Calu3 (cell line): ENCODE measurements at regions not wholly inside any gene's neighbourhood (a gene's known extent, or its start where the extent isn't known, plus 50 kb on each side); places are given as distances from the start of the nearest gene placed in this dataset.

ENCODE experiments used
- BruUV-seq: library from RNA; stranded (reverse); fragments of 400-500 nt; replicated peaks from 2 replicates; lab custom pipeline; 2021; lab: Mats Ljungman, UMichigan
- CTCF ChIA-PET: fragments of 300-600 bp; sonication (Branson Sonifier 250); formaldehyde crosslinking; loops from one replicate; lab custom pipeline; 2022; ENCODE audit warnings: antibody characterized with exemption; lab: Charles Lee
- DNase-seq: peaks from one replicate; pipeline ENCODE4 v3.0.0; 2022
- H3K27ac Mint-ChIP-seq: one replicate; pipeline ENCODE4 v1.8.0; 2022; ENCODE audit warnings: mixed read lengths; ENCODE audit not compliant: unreplicated experiment
- H3K27me3 Mint-ChIP-seq: one replicate; pipeline ENCODE4 v1.8.0; 2022; ENCODE audit warnings: mixed read lengths; ENCODE audit not compliant: unreplicated experiment
- H3K36me3 Mint-ChIP-seq: one replicate; pipeline ENCODE4 v1.8.0; 2022; ENCODE audit warnings: mild to moderate bottlenecking, moderate library complexity, mixed read lengths; ENCODE audit not compliant: insufficient read depth, unreplicated experiment
- H3K4me1 Mint-ChIP-seq: one replicate; pipeline ENCODE4 v1.8.0; 2022; ENCODE audit warnings: mild to moderate bottlenecking, low read depth, mixed read lengths; ENCODE audit not compliant: unreplicated experiment
- H3K4me3 Mint-ChIP-seq: one replicate; pipeline ENCODE4 v1.8.0; 2022; ENCODE audit warnings: mild to moderate bottlenecking, low read depth, moderate library complexity, mixed read lengths; ENCODE audit not compliant: unreplicated experiment
- H3K9me3 Mint-ChIP-seq: one replicate; pipeline ENCODE4 v1.8.0; 2022; ENCODE audit warnings: low read depth, mixed read lengths; ENCODE audit not compliant: unreplicated experiment
- intact Hi-C: fragments of 100-400 bp; cut with micrococcal nuclease; formaldehyde crosslinking; loops from one replicate; pipeline ENCODE4 v1.10.0; 2022; ENCODE audit not compliant: unreplicated experiment
- TF ChIP-seq, protein P1 (sequence below): fragments of 200-600 bp; IDR thresholded peaks from one replicate; pipeline ENCODE4 v1.8.0; 2022; ENCODE audit warnings: antibody characterized with exemption; ENCODE audit not compliant: unreplicated experiment

DNA sequence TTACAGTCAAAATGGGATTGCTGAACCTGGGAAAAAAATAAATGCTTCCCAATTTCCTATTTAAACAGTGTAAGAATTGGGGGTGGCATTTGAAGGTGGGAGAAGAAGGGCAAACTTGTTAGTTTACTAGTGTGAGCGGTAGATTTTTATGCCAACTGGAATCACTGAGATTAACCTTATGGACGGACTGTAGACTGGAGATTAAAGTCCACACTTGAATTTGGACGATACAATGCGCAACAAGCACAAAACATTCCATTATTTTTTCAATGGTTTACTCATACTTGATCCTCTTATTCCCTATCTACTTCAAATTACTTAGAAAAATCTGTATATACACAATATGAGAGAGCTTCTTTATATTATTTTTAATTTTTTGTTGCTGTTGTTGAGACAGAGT is 269.6 kb upstream of the KLF14 start:
- DNase-seq = no peak
- Mint-ChIP-seq H3K36me3 (peaks cover 13% of the 10 kb centered on the region), H3K4me1 (peaks cover 47% of the 10 kb centered on the region), H3K4me3 (no peak overlapping the region), H3K27me3 (no peaks in the 10 kb centered on the region), H3K9me3 (peaks cover 2% of the 10 kb centered on the region), H3K27ac (no peak overlapping the region)
- TF ChIP-seq, protein P1, sequence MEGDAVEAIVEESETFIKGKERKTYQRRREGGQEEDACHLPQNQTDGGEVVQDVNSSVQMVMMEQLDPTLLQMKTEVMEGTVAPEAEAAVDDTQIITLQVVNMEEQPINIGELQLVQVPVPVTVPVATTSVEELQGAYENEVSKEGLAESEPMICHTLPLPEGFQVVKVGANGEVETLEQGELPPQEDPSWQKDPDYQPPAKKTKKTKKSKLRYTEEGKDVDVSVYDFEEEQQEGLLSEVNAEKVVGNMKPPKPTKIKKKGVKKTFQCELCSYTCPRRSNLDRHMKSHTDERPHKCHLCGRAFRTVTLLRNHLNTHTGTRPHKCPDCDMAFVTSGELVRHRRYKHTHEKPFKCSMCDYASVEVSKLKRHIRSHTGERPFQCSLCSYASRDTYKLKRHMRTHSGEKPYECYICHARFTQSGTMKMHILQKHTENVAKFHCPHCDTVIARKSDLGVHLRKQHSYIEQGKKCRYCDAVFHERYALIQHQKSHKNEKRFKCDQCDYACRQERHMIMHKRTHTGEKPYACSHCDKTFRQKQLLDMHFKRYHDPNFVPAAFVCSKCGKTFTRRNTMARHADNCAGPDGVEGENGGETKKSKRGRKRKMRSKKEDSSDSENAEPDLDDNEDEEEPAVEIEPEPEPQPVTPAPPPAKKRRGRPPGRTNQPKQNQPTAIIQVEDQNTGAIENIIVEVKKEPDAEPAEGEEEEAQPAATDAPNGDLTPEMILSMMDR = no peak
- CTCF ChIA-PET = interaction anchor here (0.6 to 1.6 kb wide), 2 partner anchors 9 to 15 kb away, joined by 3 to 9 read pairs; no protein-coding TSS in a partner anchor
- BruUV-seq = no TSS peak
- intact Hi-C loops = no loop called here

DNA sequence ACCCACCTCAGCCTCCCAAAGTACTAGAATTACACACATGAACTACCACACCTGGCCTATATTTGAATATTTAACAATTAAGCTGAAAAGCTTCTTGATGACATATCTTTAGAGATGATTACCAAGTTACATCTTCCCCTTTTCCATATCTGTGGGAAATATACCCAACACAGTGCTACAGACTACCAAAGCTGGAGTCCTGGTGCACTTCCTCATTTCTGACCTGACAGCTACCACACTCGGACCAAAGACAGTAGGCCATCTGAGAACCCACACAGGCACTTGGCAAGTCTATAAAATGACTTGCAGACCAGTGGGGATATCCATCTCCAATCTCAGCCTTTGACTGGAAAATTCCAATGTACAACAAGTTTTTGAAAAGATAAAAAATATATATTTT is 270.4 kb upstream of the KLF14 start:
- TF ChIP-seq, protein P1 = no peak
- CTCF ChIA-PET = interaction anchor here (0.6 to 1.6 kb wide), 3 partner anchors 9 to 105 kb away, joined by 3 to 9 read pairs (median 4); no protein-coding TSS in a partner anchor
- peaks cover 47% of the 10 kb centered on the region for H3K4me1 Mint-ChIP-seq

DNA sequence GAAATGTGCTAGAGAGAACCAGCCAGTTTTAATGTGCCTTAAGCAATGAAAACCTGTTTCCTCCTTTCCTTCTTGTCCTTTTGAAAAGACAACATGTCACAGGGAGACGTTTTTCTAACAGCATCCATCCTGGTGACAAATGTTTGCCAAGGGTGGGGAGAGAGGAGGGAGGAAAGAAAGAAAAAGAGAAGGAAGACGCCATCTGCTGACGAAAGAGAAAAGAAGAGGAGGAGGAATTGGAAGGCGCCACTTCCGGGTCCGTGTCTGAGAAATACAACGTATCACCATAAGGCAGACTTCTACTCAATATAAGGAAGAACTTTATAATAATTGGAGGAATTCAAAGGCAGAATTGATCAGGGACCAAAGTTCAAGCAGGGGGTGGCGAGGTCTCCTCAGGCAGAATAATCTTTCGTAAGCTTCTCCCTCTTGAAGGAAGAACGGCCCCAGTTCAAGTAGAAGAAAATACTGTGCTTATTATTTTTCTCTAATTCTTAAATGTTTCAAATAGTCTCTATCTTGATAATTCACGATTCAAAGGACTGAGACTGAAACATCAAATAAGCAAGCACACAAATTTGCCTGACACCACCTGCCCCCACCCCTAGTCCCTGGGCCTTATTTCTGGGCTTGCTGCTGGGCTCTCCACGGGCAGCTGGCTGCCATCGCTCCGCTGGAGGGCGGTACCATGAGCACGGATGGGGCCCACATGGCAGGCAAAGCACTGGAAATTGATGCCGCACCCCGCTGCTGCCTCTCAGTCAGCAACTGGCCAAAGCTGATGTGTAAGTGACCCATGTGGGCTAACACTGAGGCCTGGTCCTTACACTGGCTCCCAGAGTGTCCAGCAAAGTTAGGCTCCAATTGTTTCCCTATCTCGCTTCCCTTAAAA is 273.7 kb upstream of the KLF14 start:
- Mint-ChIP-seq H3K9me3 (peaks cover 2% of the 10 kb centered on the region), H3K27ac (peak overlapping the region; percentile 87), H3K4me3 (peak overlapping the region; percentile 22), H3K36me3 (peaks cover 13% of the 10 kb centered on the region), H3K4me1 (peaks cover 75% of the 10 kb centered on the region), H3K27me3 (no peaks in the 10 kb centered on the region)
- DNase-seq = peak; percentile 79
- TSS peak; percentile 73 for BruUV-seq
- TF ChIP-seq, protein P1 = peak; percentile 28
- intact Hi-C loops = loop anchor here (1.0 to 5.0 kb wide), 3 partner anchors 25 to 109 kb away; no protein-coding TSS in a partner anchor
- CTCF ChIA-PET = interaction anchor here (0.6 to 2.6 kb wide), 8 partner anchors 9 to 111 kb away, joined by 3 to 13 read pairs (median 5); no protein-coding TSS in a partner anchor

More for the DNA sequence above, 270.4 kb upstream of the KLF14 start:
- intact Hi-C loops = no loop called here
- Mint-ChIP-seq H3K9me3 (peaks cover 2% of the 10 kb centered on the region), H3K27me3 (no peaks in the 10 kb centered on the region), H3K4me3 (no peak overlapping the region), H3K36me3 (peaks cover 8% of the 10 kb centered on the region), H3K27ac (no peak overlapping the region)
- DNase-seq = no peak
- BruUV-seq = no TSS peak

DNA sequence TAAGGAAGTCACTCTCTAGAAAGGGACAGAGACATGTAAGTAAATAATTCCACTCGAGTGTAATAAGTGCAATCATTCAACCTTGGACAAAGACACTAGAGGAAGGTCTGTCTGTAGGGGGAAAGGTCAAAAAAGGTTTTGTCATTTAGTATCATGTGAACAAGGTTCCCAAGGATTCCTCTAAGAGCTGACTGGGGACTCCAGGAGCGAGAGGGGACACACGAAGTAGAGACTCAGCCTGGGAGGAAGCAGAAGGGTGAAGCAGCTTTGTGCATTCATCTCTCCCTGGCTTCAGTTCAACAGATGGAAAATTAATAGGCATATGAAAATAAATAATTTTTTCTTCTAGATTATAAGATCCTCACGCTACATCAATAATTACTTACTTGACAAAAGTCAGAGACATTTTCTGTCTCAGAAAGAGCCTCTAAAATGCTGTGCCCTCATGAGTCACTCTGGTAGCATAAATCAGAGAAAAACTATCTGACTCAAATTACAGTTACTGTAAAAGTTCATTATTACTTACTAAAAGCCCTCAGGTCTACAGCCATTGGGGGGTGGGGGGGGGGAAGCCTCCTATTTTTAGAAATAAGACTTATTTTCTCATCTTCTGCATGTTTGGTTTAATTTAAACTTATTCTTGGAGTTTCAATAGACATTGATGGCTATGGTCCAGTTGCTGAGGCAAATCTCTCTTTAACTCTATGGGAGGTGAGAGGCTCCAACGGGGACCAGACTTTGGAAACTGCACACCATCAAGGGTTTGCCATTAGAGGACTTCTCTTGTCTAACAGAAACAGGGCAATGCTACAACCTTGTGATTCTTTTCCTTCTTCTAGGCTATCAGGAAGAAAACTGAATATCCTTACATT is 275.1 kb upstream of the KLF14 start:
- peaks cover 13% of the 10 kb centered on the region for H3K36me3 Mint-ChIP-seq
- BruUV-seq = no TSS peak
- peak overlapping the region; percentile 87 for H3K27ac Mint-ChIP-seq
- CTCF ChIA-PET = interaction anchor here (2.6 kb wide), 1 partner anchor 27 kb away, joined by 13 read pairs; no protein-coding TSS in a partner anchor
- peaks cover 76% of the 10 kb centered on the region for H3K4me1 Mint-ChIP-seq
- intact Hi-C loops = loop anchor here (5.0 kb wide), 1 partner anchor 67 kb away; no protein-coding TSS in a partner anchor
- TF ChIP-seq, protein P1 = no peak
- H3K9me3 Mint-ChIP-seq = peaks cover 2% of the 10 kb centered on the region
- DNase-seq = no peak
- H3K4me3 Mint-ChIP-seq = no peak overlapping the region
- H3K27me3 Mint-ChIP-seq = no peaks in the 10 kb centered on the region
